ENCODE measurements at regions not wholly inside any gene's neighbourhood (a gene's known extent, or its start where the extent isn't known, plus 50 kb on each side); places are given as distances from the start of the nearest gene placed in this dataset.

DNA sequence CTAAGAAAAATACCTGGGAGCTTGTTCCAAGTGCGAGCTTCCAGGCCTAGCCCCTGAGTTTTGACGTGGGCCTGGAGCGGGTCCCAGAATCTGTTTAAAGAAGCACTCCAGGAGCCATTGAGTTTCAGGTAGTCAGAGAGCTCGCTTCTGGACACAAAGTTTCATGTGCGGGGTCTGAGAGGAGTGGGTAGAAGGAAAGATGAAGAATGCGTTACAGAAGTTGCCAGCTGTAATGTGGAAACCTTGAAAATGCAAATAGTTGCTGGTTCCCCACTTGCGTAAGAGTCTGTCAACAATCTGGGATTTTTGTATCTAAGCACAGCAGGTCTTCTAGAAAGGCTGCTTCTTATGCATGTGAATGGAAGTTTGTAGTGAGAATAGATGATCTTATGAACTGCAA, 77.5 kb upstream of the CLCN4 start:
- no peak for TF ChIP-seq POLR2A (IDR thresholded peaks at IDR 0.05)
- TF ChIP-seq CTCF (IDR thresholded peaks at IDR 0.05): no peak
